Type B pancreatic cell (in vitro differentiated cells): ENCODE measurements at regions not wholly inside any gene's neighbourhood (a gene's known extent, or its start where the extent isn't known, plus 50 kb on each side); places are given as distances from the start of the nearest gene placed in this dataset.
A peak's percentile ranks its signal among the peaks of the same experiment; 100 is the strongest.

Source experiments
- DNase-seq: peaks from one replicate; pipeline ENCODE4 v3.0.0; 2021; ENCODE audit warnings: mixed read lengths; ENCODE audit not compliant: unreplicated experiment; ENCODE audit errors: extremely low spot score
- H3K27ac Mint-ChIP-seq: 2 replicates; pipeline ENCODE4 v1.8.0; 2021; ENCODE audit warnings: mild to moderate bottlenecking, mixed read lengths
- H3K27me3 Mint-ChIP-seq: 2 replicates; pipeline ENCODE4 v1.8.0; 2021; ENCODE audit warnings: mixed read lengths
- H3K36me3 Mint-ChIP-seq: 2 replicates; pipeline ENCODE4 v1.8.0; 2021; ENCODE audit warnings: mixed read lengths
- H3K4me1 Mint-ChIP-seq: one replicate; pipeline ENCODE4 v1.8.0; 2021; ENCODE audit warnings: mixed read lengths; ENCODE audit not compliant: unreplicated experiment
- H3K4me3 Mint-ChIP-seq: 2 replicates; pipeline ENCODE4 v1.8.0; 2021; ENCODE audit warnings: mild to moderate bottlenecking, mixed read lengths
- H3K9me3 Mint-ChIP-seq: 2 replicates; pipeline ENCODE4 v1.8.0; 2021; ENCODE audit warnings: mixed read lengths
- CTCF ChIP-seq: fragments of 200-600 bp; sonication (generic); conservative IDR thresholded peaks from 2 replicates; pipeline ENCODE4 v1.5.0; 2021; ENCODE audit warnings: antibody characterized with exemption, mild to moderate bottlenecking

- Mint-ChIP-seq H3K36me3 (no peaks in the 10 kb centered on the region), H3K4me1 (no peaks in the 10 kb centered on the region), H3K27me3 (peaks cover 2% of the 10 kb centered on the region), H3K4me3 (no peak overlapping the region), H3K9me3 (no peaks in the 10 kb centered on the region), H3K27ac (no peak overlapping the region)
- no peak for DNase-seq
- no peak for TF ChIP-seq CTCF
These were observed 409.3 kb upstream of the CPEB2 start for GRCh38 chr4:14592950-14593349.

- Mint-ChIP-seq H3K4me3 (no peak overlapping the region), H3K27ac (no peak overlapping the region), H3K36me3 (no peaks in the 10 kb centered on the region), H3K4me1 (no peaks in the 10 kb centered on the region), H3K9me3 (no peaks in the 10 kb centered on the region), H3K27me3 (peaks cover 2% of the 10 kb centered on the region)
- no peak for TF ChIP-seq CTCF
- no peak for DNase-seq
These were observed 406.3 kb upstream of the CPEB2 start for GRCh38 chr4:14596028-14596427.

- no peak overlapping the region for H3K4me3 Mint-ChIP-seq
- no peak overlapping the region for H3K27ac Mint-ChIP-seq
- H3K36me3 Mint-ChIP-seq = no peaks in the 10 kb centered on the region
- H3K4me1 Mint-ChIP-seq = no peaks in the 10 kb centered on the region
- no peak for DNase-seq
- TF ChIP-seq CTCF = no peak
- H3K27me3 Mint-ChIP-seq = peaks cover 2% of the 10 kb centered on the region
- no peaks in the 10 kb centered on the region for H3K9me3 Mint-ChIP-seq
These were observed 405.8 kb upstream of the CPEB2 start for GRCh38 chr4:14596437-14596836.

- Mint-ChIP-seq H3K9me3 (no peaks in the 10 kb centered on the region), H3K27me3 (peaks cover 2% of the 10 kb centered on the region), H3K27ac (no peak overlapping the region), H3K36me3 (no peaks in the 10 kb centered on the region), H3K4me1 (no peaks in the 10 kb centered on the region), H3K4me3 (no peak overlapping the region)
- TF ChIP-seq CTCF = peak; percentile 42
- no peak for DNase-seq
These were observed 405.4 kb upstream of the CPEB2 start for GRCh38 chr4:14596904-14597303.

- no peaks in the 10 kb centered on the region for H3K4me1 Mint-ChIP-seq
- no peak for DNase-seq
- H3K27ac Mint-ChIP-seq = no peak overlapping the region
- no peak overlapping the region for H3K4me3 Mint-ChIP-seq
- H3K36me3 Mint-ChIP-seq = no peaks in the 10 kb centered on the region
- H3K27me3 Mint-ChIP-seq = peaks cover 2% of the 10 kb centered on the region
- H3K9me3 Mint-ChIP-seq = no peaks in the 10 kb centered on the region
- TF ChIP-seq CTCF = no peak
These were observed 400.1 kb upstream of the CPEB2 start for GRCh38 chr4:14602206-14602605.

GRCh38 chr4:14607001-14607400 is 395.3 kb upstream of the CPEB2 start:
- Mint-ChIP-seq H3K4me1 (no peaks in the 10 kb centered on the region), H3K27me3 (no peaks in the 10 kb centered on the region), H3K4me3 (no peak overlapping the region), H3K27ac (no peak overlapping the region), H3K36me3 (no peaks in the 10 kb centered on the region), H3K9me3 (no peaks in the 10 kb centered on the region)
- DNase-seq = no peak
- no peak for TF ChIP-seq CTCF
